CD8-positive, alpha-beta memory T cell (primary cell): ENCODE measurements at regions not wholly inside any gene's neighbourhood (a gene's known extent, or its start where the extent isn't known, plus 50 kb on each side); places are given as distances from the start of the nearest gene placed in this dataset.
A peak's percentile ranks its signal among the peaks of the same experiment; 100 is the strongest.

ENCODE experiments used
- CTCF ChIA-PET: fragments of 350-600 bp; sonication (Branson Sonifier 250); formaldehyde crosslinking; loops from one replicate; lab custom pipeline; 2021; ENCODE audit warnings: antibody characterized with exemption; lab: Charles Lee
- POLR2A ChIA-PET: fragments of 350-600 bp; sonication (Branson Sonifier 250); formaldehyde crosslinking; loops from one replicate; lab custom pipeline; 2021; ENCODE audit warnings: antibody characterized with exemption; lab: Charles Lee
- DNase-seq, 5 donors: peaks; one replicate each; pipeline versions ENCODE4 v3.0.0 to v3.0.0-alpha.2; 2020 to 2022; ENCODE audit warnings: mixed read lengths in 1 of 5
- H3K27ac ChIP-seq: one replicate; pipeline ENCODE4 v1.7.0; 2013; ENCODE audit warnings: low read depth, mild to moderate bottlenecking, low read length, moderate library complexity
- H3K27me3 ChIP-seq: 2 replicates; pipeline ENCODE4 v1.7.0; 2013; ENCODE audit warnings: low read length, mild to moderate bottlenecking; ENCODE audit not compliant: insufficient read depth, poor library complexity, severe bottlenecking
- H3K36me3 ChIP-seq: 2 replicates; pipeline ENCODE4 v1.7.0; 2013; ENCODE audit warnings: mild to moderate bottlenecking, low read length, moderate library complexity; ENCODE audit not compliant: insufficient read depth
- H3K4me1 ChIP-seq: 2 replicates; pipeline ENCODE4 v1.7.0; 2013; ENCODE audit warnings: mild to moderate bottlenecking, low read length, moderate library complexity; ENCODE audit not compliant: insufficient read depth
- H3K4me3 ChIP-seq: 2 replicates; pipeline ENCODE4 v1.7.0; 2013; ENCODE audit warnings: mild to moderate bottlenecking, low read length
- H3K9me3 ChIP-seq: 2 replicates; pipeline ENCODE4 v1.7.0; 2013; ENCODE audit warnings: mild to moderate bottlenecking, low read length
- H3K27ac Mint-ChIP-seq, 8 donors: one replicate each; pipeline ENCODE4 v1.8.0; 2020 to 2021; ENCODE audit warnings: mixed read lengths in 8 of 8, mild to moderate bottlenecking in 6 of 8, inconsistent platforms in 3 of 8, moderate library complexity in 3 of 8
- H3K27me3 Mint-ChIP-seq, 2 donors: one replicate each; pipeline ENCODE4 v1.8.0; 2020 to 2021; ENCODE audit warnings: mixed read lengths in 2 of 2, mild to moderate bottlenecking in 1 of 2, moderate library complexity in 1 of 2
- H3K36me3 Mint-ChIP-seq, 3 donors: one replicate each; pipeline ENCODE4 v1.8.0; 2020 to 2021; ENCODE audit warnings: mixed read lengths in 3 of 3, inconsistent platforms in 1 of 3, mild to moderate bottlenecking in 1 of 3
- H3K4me1 Mint-ChIP-seq, 3 donors: one replicate each; pipeline ENCODE4 v1.8.0; 2020 to 2021; ENCODE audit warnings: mixed read lengths in 3 of 3, inconsistent platforms in 1 of 3, mild to moderate bottlenecking in 1 of 3
- H3K4me3 Mint-ChIP-seq, 7 donors: one replicate each; pipeline ENCODE4 v1.8.0; 2020 to 2021; ENCODE audit warnings: mixed read lengths in 7 of 7, mild to moderate bottlenecking in 6 of 7, moderate library complexity in 4 of 7, inconsistent platforms in 2 of 7
- H3K9me3 Mint-ChIP-seq, 5 donors: one replicate each; pipeline ENCODE4 v1.8.0; 2020 to 2022; ENCODE audit warnings: mixed read lengths in 5 of 5, mild to moderate bottlenecking in 3 of 5, moderate library complexity in 2 of 5, inconsistent platforms in 1 of 5

- Histone ChIP-seq H3K36me3 (no peaks in the 10 kb centered on the region), H3K27ac (no peak overlapping the region), H3K9me3 (no peaks in the 10 kb centered on the region), H3K4me3 (no peak overlapping the region), H3K4me1 (no peaks in the 10 kb centered on the region), H3K27me3 (no peaks in the 10 kb centered on the region)
- CTCF ChIA-PET, result no interaction called here
- POLR2A ChIA-PET, result no interaction called here
- DNase-seq, result no peak
- H3K9me3 Mint-ChIP-seq, result peaks cover 0 to 3% (median 0%) of the 10 kb centered on the region in 5 donors
- H3K27ac Mint-ChIP-seq, result no peak overlapping the region
- peaks cover 5 to 9% of the 10 kb centered on the region in 2 donors for H3K27me3 Mint-ChIP-seq
- no peak overlapping the region for H3K4me3 Mint-ChIP-seq
- H3K4me1 Mint-ChIP-seq, result no peaks in the 10 kb centered on the region
- no peaks in the 10 kb centered on the region for H3K36me3 Mint-ChIP-seq
Measured at GRCh38 chr13:44184740-44185139, 188.9 kb upstream of the SERP2 start.

- Histone ChIP-seq H3K27ac (no peak overlapping the region), H3K27me3 (no peaks in the 10 kb centered on the region), H3K4me3 (no peak overlapping the region), H3K9me3 (no peaks in the 10 kb centered on the region), H3K4me1 (no peaks in the 10 kb centered on the region), H3K36me3 (no peaks in the 10 kb centered on the region)
- CTCF ChIA-PET, result no interaction called here
- Mint-ChIP-seq H3K9me3 (peaks cover 0 to 3% (median 0%) of the 10 kb centered on the region in 5 donors), H3K4me1 (peaks cover 6 to 16% (median 15%) of the 10 kb centered on the region in 3 donors), H3K27ac (no peak overlapping the region), H3K27me3 (peaks cover 0 to 5% of the 10 kb centered on the region in 2 donors), H3K36me3 (no peaks in the 10 kb centered on the region), H3K4me3 (no peak overlapping the region)
- POLR2A ChIA-PET, result no interaction called here
- no peak for DNase-seq
Measured at GRCh38 chr13:44188257-44188656, 185.4 kb upstream of the SERP2 start.

GRCh38 chr13:44189085-44189484 is 184.5 kb upstream of the SERP2 start:
- H3K4me1 ChIP-seq, result no peaks in the 10 kb centered on the region
- no peak overlapping the region for H3K4me3 ChIP-seq
- POLR2A ChIA-PET, result no interaction called here
- no peak overlapping the region for H3K27ac ChIP-seq
- H3K36me3 ChIP-seq, result no peaks in the 10 kb centered on the region
- Mint-ChIP-seq H3K27me3 (peaks cover 0 to 2% of the 10 kb centered on the region in 2 donors), H3K27ac (no peak overlapping the region), H3K9me3 (peaks cover 0 to 3% (median 0%) of the 10 kb centered on the region in 5 donors), H3K4me3 (no peak overlapping the region), H3K36me3 (no peaks in the 10 kb centered on the region), H3K4me1 (peaks cover 6 to 16% (median 15%) of the 10 kb centered on the region in 3 donors)
- no peaks in the 10 kb centered on the region for H3K9me3 ChIP-seq
- DNase-seq, result no peak
- H3K27me3 ChIP-seq, result no peaks in the 10 kb centered on the region
- CTCF ChIA-PET, result interaction anchor here (1.3 kb wide), 1 partner anchor 248 kb away, joined by 5 read pairs; no protein-coding TSS in a partner anchor

GRCh38 chr13:44191103-44191502 is 182.5 kb upstream of the SERP2 start:
- peaks cover 0 to 1% of the 10 kb centered on the region in 2 donors for H3K27me3 Mint-ChIP-seq
- POLR2A ChIA-PET, result interaction anchor here (0.5 kb wide), 1 partner anchor 244 kb away, joined by 4 read pairs; no protein-coding TSS in a partner anchor

GRCh38 chr13:44191504-44192171 is 182.0 kb upstream of the SERP2 start:
- peaks cover 4% of the 10 kb centered on the region for H3K4me1 ChIP-seq
- peak overlapping the region in 6 of 7 donors; percentile 19 to 76 (median 36) for H3K4me3 Mint-ChIP-seq
- H3K9me3 ChIP-seq, result no peaks in the 10 kb centered on the region
- no peaks in the 10 kb centered on the region for H3K27me3 ChIP-seq
- peaks cover 15 to 34% (median 29%) of the 10 kb centered on the region in 3 donors for H3K4me1 Mint-ChIP-seq
- ChIA-PET CTCF (interaction anchor here (0.8 to 2.5 kb wide), 11 partner anchors 8 to 283 kb away, joined by 3 to 11 read pairs (median 3); no protein-coding TSS in a partner anchor), POLR2A (interaction anchor here (0.5 kb wide), 1 partner anchor 244 kb away, joined by 4 read pairs; no protein-coding TSS in a partner anchor)
- H3K27me3 Mint-ChIP-seq, result peaks cover 0 to 1% of the 10 kb centered on the region in 2 donors
- no peak overlapping the region for H3K27ac ChIP-seq
- no peaks in the 10 kb centered on the region for H3K36me3 ChIP-seq
- H3K36me3 Mint-ChIP-seq, result no peaks in the 10 kb centered on the region
- DNase-seq, result peak in 4 of 5 donors; percentile 4 to 65 (median 47)
- H3K4me3 ChIP-seq, result no peak overlapping the region
- peak overlapping the region; percentile 37 to 88 (median 69) for H3K27ac Mint-ChIP-seq
- no peaks in the 10 kb centered on the region for H3K9me3 Mint-ChIP-seq

More at GRCh38 chr13:44191103-44191502, 182.5 kb upstream of the SERP2 start:
- Histone ChIP-seq H3K9me3 (no peaks in the 10 kb centered on the region), H3K4me3 (no peak overlapping the region), H3K4me1 (peaks cover 4% of the 10 kb centered on the region), H3K27me3 (no peaks in the 10 kb centered on the region), H3K27ac (no peak overlapping the region), H3K36me3 (no peaks in the 10 kb centered on the region)
- H3K4me1 Mint-ChIP-seq, result peaks cover 12 to 28% (median 26%) of the 10 kb centered on the region in 3 donors
- no peak for DNase-seq
- H3K27ac Mint-ChIP-seq, result peak overlapping the region in 2 of 8 donors; percentile 26 to 54
- no peaks in the 10 kb centered on the region for H3K9me3 Mint-ChIP-seq
- CTCF ChIA-PET, result interaction anchor here (0.8 to 2.5 kb wide), 10 partner anchors 8 to 283 kb away, joined by 3 to 11 read pairs (median 3); no protein-coding TSS in a partner anchor
- peak overlapping the region in 1 of 7 donors; percentile 32 for H3K4me3 Mint-ChIP-seq
- H3K36me3 Mint-ChIP-seq, result no peaks in the 10 kb centered on the region

- CTCF ChIA-PET, result no interaction called here
- no peak overlapping the region for H3K4me3 ChIP-seq
- H3K4me1 Mint-ChIP-seq, result peaks cover 15 to 37% (median 29%) of the 10 kb centered on the region in 3 donors
- no peak overlapping the region for H3K4me3 Mint-ChIP-seq
- no peaks in the 10 kb centered on the region for H3K27me3 Mint-ChIP-seq
- no peak overlapping the region for H3K27ac ChIP-seq
- no peaks in the 10 kb centered on the region for H3K9me3 Mint-ChIP-seq
- H3K27me3 ChIP-seq, result no peaks in the 10 kb centered on the region
- H3K27ac Mint-ChIP-seq, result peak overlapping the region in 3 of 8 donors; percentile 32 to 71 (median 65)
- no peaks in the 10 kb centered on the region for H3K36me3 Mint-ChIP-seq
- POLR2A ChIA-PET, result no interaction called here
- H3K36me3 ChIP-seq, result no peaks in the 10 kb centered on the region
- no peak for DNase-seq
- no peaks in the 10 kb centered on the region for H3K9me3 ChIP-seq
- H3K4me1 ChIP-seq, result peaks cover 4% of the 10 kb centered on the region
Measured at GRCh38 chr13:44193731-44194130, 179.9 kb upstream of the SERP2 start.

GRCh38 chr13:44195245-44195644 is 178.4 kb upstream of the SERP2 start:
- peaks cover 4% of the 10 kb centered on the region for H3K4me1 ChIP-seq
- H3K9me3 Mint-ChIP-seq, result no peaks in the 10 kb centered on the region
- H3K27me3 ChIP-seq, result no peaks in the 10 kb centered on the region
- H3K4me3 Mint-ChIP-seq, result no peak overlapping the region
- no peaks in the 10 kb centered on the region for H3K36me3 Mint-ChIP-seq
- peak overlapping the region in 4 of 8 donors; percentile 39 to 85 (median 78) for H3K27ac Mint-ChIP-seq
- POLR2A ChIA-PET, result no interaction called here
- H3K4me1 Mint-ChIP-seq, result peaks cover 15 to 37% (median 29%) of the 10 kb centered on the region in 3 donors
- no peak overlapping the region for H3K4me3 ChIP-seq
- DNase-seq, result no peak
- CTCF ChIA-PET, result no interaction called here
- no peak overlapping the region for H3K27ac ChIP-seq
- H3K27me3 Mint-ChIP-seq, result peaks cover 0 to 2% of the 10 kb centered on the region in 2 donors
- no peaks in the 10 kb centered on the region for H3K9me3 ChIP-seq
- no peaks in the 10 kb centered on the region for H3K36me3 ChIP-seq

- H3K27ac Mint-ChIP-seq, result peak overlapping the region in 2 of 8 donors; percentile 8 to 10
- ChIA-PET POLR2A (no interaction called here), CTCF (interaction anchor here (1.1 kb wide), 1 partner anchor 240 kb away, joined by 3 read pairs; no protein-coding TSS in a partner anchor)
- Histone ChIP-seq H3K4me3 (no peak overlapping the region), H3K27ac (no peak overlapping the region), H3K27me3 (no peaks in the 10 kb centered on the region), H3K9me3 (no peaks in the 10 kb centered on the region), H3K36me3 (no peaks in the 10 kb centered on the region), H3K4me1 (peaks cover 4% of the 10 kb centered on the region)
- no peaks in the 10 kb centered on the region for H3K36me3 Mint-ChIP-seq
- peaks cover 0 to 2% of the 10 kb centered on the region in 2 donors for H3K27me3 Mint-ChIP-seq
- H3K4me1 Mint-ChIP-seq, result peaks cover 15 to 36% (median 28%) of the 10 kb centered on the region in 3 donors
- no peak overlapping the region for H3K4me3 Mint-ChIP-seq
- DNase-seq, result no peak
- no peaks in the 10 kb centered on the region for H3K9me3 Mint-ChIP-seq
Measured at GRCh38 chr13:44196196-44196751, 177.3 kb upstream of the SERP2 start.
